ENCODE measurements at regions not wholly inside any gene's neighbourhood (a gene's known extent, or its start where the extent isn't known, plus 50 kb on each side); places are given as distances from the start of the nearest gene placed in this dataset.

DNA sequence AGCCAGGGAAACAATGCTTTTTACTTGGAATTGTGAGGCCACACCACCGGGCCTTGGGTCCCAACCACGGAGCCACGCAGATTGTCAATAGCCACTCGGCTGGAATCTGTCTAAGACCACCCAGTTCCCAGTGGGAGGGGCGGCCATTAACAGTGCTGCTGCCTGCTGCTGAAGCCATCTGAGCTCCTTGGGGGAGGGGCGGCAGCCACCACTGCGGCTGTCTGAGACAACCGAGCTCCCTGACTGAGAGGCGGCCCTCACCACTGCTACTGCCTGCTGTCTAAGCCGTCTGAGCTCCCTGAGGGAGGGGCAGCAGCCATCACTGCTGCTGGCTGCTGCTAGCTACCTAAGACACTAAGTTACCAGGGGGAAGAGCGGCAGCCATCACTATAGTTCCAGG, 64.3 kb downstream of the DMRTA2 start:
- no peak overlapping the region for H3K27ac ChIP-seq (ENCODE audit: control insufficient read depth, insufficient read depth)
- H3K9ac ChIP-seq (ENCODE audit: control insufficient read depth, insufficient read depth, low read length) = no peak overlapping the region
- H4K20me1 ChIP-seq (ENCODE audit: control insufficient read depth, insufficient read depth) = no peaks in the 10 kb centered on the region
- no peaks in the 10 kb centered on the region for H3K27me3 ChIP-seq (replicated peaks in 1 of 2; ENCODE audit: control insufficient read depth in 2 of 2, insufficient read depth in 2 of 2, low read length in 1 of 2)
- H3K4me1 ChIP-seq (ENCODE audit: control insufficient read depth, insufficient read depth, low read length) = no peaks in the 10 kb centered on the region
- POLR2A ChIA-PET = no interaction called here
- CTCF ChIA-PET = no interaction called here
- H3K36me3 ChIP-seq (ENCODE audit: control insufficient read depth in 2 of 2, insufficient read depth in 2 of 2, low read length in 1 of 2) = no peaks in the 10 kb centered on the region
- H2AFZ ChIP-seq (ENCODE audit: control insufficient read depth, low read depth, low read length) = no peak overlapping the region
- RAD21 ChIA-PET (ENCODE audit: unreplicated experiment) = interaction anchor here (1.0 kb wide), 1 partner anchor 11 kb away, joined by 3 read pairs; no protein-coding TSS in a partner anchor
- TF ChIP-seq TAF1 (IDR thresholded peaks at IDR 0.05; ENCODE audit: borderline replicate concordance, low read depth, low read length) = no peak
- no peak for TF ChIP-seq SUZ12 (IDR thresholded peaks at IDR 0.05; ENCODE audit: unreplicated experiment)
- TF ChIP-seq KAT2A (conservative IDR thresholded peaks at IDR 0.05; ENCODE audit: control insufficient read depth, low read depth, low read length) = no peak
- TF ChIP-seq, protein P1, sequence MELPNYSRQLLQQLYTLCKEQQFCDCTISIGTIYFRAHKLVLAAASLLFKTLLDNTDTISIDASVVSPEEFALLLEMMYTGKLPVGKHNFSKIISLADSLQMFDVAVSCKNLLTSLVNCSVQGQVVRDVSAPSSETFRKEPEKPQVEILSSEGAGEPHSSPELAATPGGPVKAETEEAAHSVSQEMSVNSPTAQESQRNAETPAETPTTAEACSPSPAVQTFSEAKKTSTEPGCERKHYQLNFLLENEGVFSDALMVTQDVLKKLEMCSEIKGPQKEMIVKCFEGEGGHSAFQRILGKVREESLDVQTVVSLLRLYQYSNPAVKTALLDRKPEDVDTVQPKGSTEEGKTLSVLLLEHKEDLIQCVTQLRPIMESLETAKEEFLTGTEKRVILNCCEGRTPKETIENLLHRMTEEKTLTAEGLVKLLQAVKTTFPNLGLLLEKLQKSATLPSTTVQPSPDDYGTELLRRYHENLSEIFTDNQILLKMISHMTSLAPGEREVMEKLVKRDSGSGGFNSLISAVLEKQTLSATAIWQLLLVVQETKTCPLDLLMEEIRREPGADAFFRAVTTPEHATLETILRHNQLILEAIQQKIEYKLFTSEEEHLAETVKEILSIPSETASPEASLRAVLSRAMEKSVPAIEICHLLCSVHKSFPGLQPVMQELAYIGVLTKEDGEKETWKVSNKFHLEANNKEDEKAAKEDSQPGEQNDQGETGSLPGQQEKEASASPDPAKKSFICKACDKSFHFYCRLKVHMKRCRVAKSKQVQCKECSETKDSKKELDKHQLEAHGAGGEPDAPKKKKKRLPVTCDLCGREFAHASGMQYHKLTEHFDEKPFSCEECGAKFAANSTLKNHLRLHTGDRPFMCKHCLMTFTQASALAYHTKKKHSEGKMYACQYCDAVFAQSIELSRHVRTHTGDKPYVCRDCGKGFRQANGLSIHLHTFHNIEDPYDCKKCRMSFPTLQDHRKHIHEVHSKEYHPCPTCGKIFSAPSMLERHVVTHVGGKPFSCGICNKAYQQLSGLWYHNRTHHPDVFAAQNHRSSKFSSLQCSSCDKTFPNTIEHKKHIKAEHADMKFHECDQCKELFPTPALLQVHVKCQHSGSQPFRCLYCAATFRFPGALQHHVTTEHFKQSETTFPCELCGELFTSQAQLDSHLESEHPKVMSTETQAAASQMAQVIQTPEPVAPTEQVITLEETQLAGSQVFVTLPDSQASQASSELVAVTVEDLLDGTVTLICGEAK (IDR thresholded peaks at IDR 0.05; ENCODE audit: borderline replicate concordance) = no peak
- no peak for TF ChIP-seq TCF12 (IDR thresholded peaks at IDR 0.05; ENCODE audit: low read depth, low read length)
- TF ChIP-seq MEF2A (IDR thresholded peaks at IDR 0.05; ENCODE audit: insufficient read depth, low read depth, low read length) = no peak
- no peak for TF ChIP-seq RAD21 (IDR thresholded peaks at IDR 0.05; ENCODE audit: insufficient read depth, low read depth, low read length)
- TF ChIP-seq NFYB (IDR thresholded peaks at IDR 0.05; ENCODE audit: insufficient read depth, low read depth, low read length) = no peak
- no peak for TF ChIP-seq ZNF207 (IDR thresholded peaks at IDR 0.05; ENCODE audit: borderline replicate concordance)
- TF ChIP-seq STAT1 (conservative IDR thresholded peaks at IDR 0.05) = no peak
- TF ChIP-seq IKZF2 (IDR thresholded peaks at IDR 0.05) = no peak
- no peak for TF ChIP-seq KLF5 (IDR thresholded peaks at IDR 0.05; ENCODE audit: partially characterized antibody)
- no peak for TF ChIP-seq CREM (IDR thresholded peaks at IDR 0.05; ENCODE audit: low read depth)
- no peak for TF ChIP-seq NFYA (IDR thresholded peaks at IDR 0.05; ENCODE audit: borderline replicate concordance, low read depth, low read length)
- no peak for TF ChIP-seq ZZZ3 (IDR thresholded peaks at IDR 0.05; ENCODE audit: control insufficient read depth, insufficient read length, low read depth)
- ATAC-seq (no peak), FAIRE-seq (no peak), DNase-seq (ENCODE audit: low read depth, low spot score) (no peak)
- intact Hi-C loops (cut with micrococcal nuclease; ENCODE audit: unreplicated experiment) = no loop called here
- SMC1A ChIA-PET (ENCODE audit: uncharacterized antibody, unreplicated experiment) = no interaction called here
- H3K79me2 ChIP-seq (ENCODE audit: control insufficient read depth, insufficient read depth, low read length) = no peaks in the 10 kb centered on the region
- BruUV-seq (replicated peaks) = no TSS peak
- no peak overlapping the region for H3K4me2 ChIP-seq (ENCODE audit: control insufficient read depth, insufficient read depth)
- H3K4me3 ChIP-seq = no peak overlapping the region
- no peaks in the 10 kb centered on the region; the same call in 2 of the 3 replicates for H3K9me3 ChIP-seq (replicated peaks; ENCODE audit: control insufficient read depth, insufficient read depth, low read length)
- in situ Hi-C loops (cut with MboI) = loop anchor here (25.0 kb wide), 1 partner anchor 703 kb away; no protein-coding TSS in a partner anchor
- 53% methylated on average over 11 of the region's 11 CpGs for WGBS (ENCODE audit: insufficient coverage, insufficient replicate concordance, low lambda C conversion rate, missing lambda C conversion rate)

Measured in GM12878 (cell line).